Vagina (tissue), 2 donors: ENCODE measurements at regions not wholly inside any gene's neighbourhood (a gene's known extent, or its start where the extent isn't known, plus 50 kb on each side); places are given as distances from the start of the nearest gene placed in this dataset.
"Not testable (repeated sequence)": the region's sequence is repeated elsewhere in the genome, so short reads cannot be mapped to it uniquely, and the experiment has no call there.

Experiments used
- DNase-seq, 2 donors: peaks; one replicate each; pipeline ENCODE4 v3.0.0-alpha.2; 2017; ENCODE audit errors: extremely low spot score in 2 of 2
- H3K27ac ChIP-seq: fragments of 200-600 bp; sonication (generic); one replicate; pipeline ENCODE4 v1.5.1; 2019
- H3K27me3 ChIP-seq: fragments of 200-600 bp; sonication (generic); one replicate; pipeline ENCODE4 v1.5.1; 2019
- H3K36me3 ChIP-seq, 2 donors: fragments of 200-600 bp; sonication (generic); one replicate each; pipeline ENCODE4 v1.5.1; 2017 to 2019
- H3K4me1 ChIP-seq: fragments of 200-600 bp; sonication (generic); one replicate; pipeline ENCODE4 v1.5.1; 2019
- H3K4me3 ChIP-seq, 2 donors: fragments of 200-600 bp; sonication (generic); 1 replicate in 1 of 2; 2 replicates in 1 of 2; pipeline ENCODE4 v1.5.1; 2016 to 2019
- H3K9me3 ChIP-seq: fragments of 200-600 bp; sonication (generic); one replicate; pipeline ENCODE4 v1.5.1; 2019
- POLR2A ChIP-seq, 2 donors: fragments of 450-650 bp; IDR thresholded peaks; one replicate each; pipeline ENCODE4 v1.6.1; 2017; ENCODE audit warnings: antibody characterized with exemption in 2 of 2, mild to moderate bottlenecking in 2 of 2, moderate library complexity in 2 of 2
- POLR2AphosphoS5 ChIP-seq, 2 donors: sonication (generic); formaldehyde crosslinking; IDR thresholded peaks; one replicate each; pipeline ENCODE4 v1.9.0; 2017; ENCODE audit warnings: antibody characterized with exemption in 2 of 2, mild to moderate bottlenecking in 2 of 2, low read depth in 1 of 2; ENCODE audit not compliant: insufficient read depth in 1 of 2
- intact Hi-C: fragments of 100-400 bp; cut with DNase I; formaldehyde crosslinking; loops from one replicate; pipeline ENCODE4 v1.15.1; 2023
- TF ChIP-seq, protein P1 (sequence below), 3 experiments: fragments of 450-650 bp in 2 of 3; fragments of 200-600 bp in 1 of 3; sonication (generic) in 1 of 3; IDR thresholded peaks; one replicate each; pipeline ENCODE4 v1.5.1; 2017 to 2019; ENCODE audit warnings: antibody characterized with exemption in 3 of 3, mild to moderate bottlenecking in 2 of 3, moderate library complexity in 2 of 3

DNA sequence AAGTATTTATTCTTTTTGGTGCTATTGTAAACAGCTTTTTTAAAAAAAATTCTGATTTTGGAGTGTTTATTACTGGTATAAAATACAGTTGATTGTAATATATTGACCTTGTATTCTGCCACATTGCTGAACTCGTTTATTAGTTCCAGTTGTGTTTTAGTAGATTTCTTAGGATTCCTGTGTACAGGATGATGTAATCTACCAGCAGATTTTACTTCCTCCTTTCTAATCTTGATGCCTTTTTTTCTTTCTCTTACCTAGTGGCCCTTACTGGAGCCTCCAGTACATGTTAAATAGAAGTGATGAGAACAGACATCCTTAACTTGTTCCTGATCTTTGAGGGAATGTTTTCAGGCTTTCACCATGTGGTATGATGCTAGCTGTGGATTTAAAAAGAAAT is 70.4 kb upstream of the KY start:
- no peak for TF ChIP-seq POLR2A (IDR thresholded peaks at IDR 0.05)
- intact Hi-C loops, result no loop called here
- no peak for DNase-seq

DNA sequence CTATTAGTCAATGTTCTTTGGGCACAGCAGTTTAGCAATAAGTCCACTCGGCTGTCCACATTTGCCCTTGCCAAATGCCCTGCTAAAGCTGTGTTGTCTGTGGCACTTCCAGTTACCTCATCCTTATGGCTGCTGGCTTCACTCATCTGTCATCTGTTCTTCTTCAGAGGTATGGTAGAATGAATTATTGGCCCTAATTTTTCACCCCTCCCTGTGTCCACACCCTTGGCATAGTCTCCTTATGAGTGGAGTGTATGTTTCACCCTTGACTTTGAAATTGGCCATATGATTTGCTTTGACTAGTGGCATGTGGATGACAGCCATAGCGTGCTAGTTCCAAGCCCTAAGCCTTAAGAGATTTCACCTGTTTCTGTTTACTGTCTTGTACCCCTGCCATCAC is 72.1 kb upstream of the EPHB1 start:
- H3K27me3 ChIP-seq, result no peaks in the 10 kb centered on the region
- TF ChIP-seq POLR2A (IDR thresholded peaks at IDR 0.05), result no peak
- TF ChIP-seq, protein P1, sequence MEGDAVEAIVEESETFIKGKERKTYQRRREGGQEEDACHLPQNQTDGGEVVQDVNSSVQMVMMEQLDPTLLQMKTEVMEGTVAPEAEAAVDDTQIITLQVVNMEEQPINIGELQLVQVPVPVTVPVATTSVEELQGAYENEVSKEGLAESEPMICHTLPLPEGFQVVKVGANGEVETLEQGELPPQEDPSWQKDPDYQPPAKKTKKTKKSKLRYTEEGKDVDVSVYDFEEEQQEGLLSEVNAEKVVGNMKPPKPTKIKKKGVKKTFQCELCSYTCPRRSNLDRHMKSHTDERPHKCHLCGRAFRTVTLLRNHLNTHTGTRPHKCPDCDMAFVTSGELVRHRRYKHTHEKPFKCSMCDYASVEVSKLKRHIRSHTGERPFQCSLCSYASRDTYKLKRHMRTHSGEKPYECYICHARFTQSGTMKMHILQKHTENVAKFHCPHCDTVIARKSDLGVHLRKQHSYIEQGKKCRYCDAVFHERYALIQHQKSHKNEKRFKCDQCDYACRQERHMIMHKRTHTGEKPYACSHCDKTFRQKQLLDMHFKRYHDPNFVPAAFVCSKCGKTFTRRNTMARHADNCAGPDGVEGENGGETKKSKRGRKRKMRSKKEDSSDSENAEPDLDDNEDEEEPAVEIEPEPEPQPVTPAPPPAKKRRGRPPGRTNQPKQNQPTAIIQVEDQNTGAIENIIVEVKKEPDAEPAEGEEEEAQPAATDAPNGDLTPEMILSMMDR (IDR thresholded peaks at IDR 0.05), result no peak
- TF ChIP-seq POLR2AphosphoS5 (IDR thresholded peaks at IDR 0.05; ENCODE audit: insufficient read depth in 1 of 2, low read depth in 1 of 2), result no peak
- no peaks in the 10 kb centered on the region for H3K4me1 ChIP-seq
- no peak overlapping the region for H3K4me3 ChIP-seq
- DNase-seq, result no peak
- no peaks in the 10 kb centered on the region for H3K9me3 ChIP-seq
- H3K36me3 ChIP-seq, result no peaks in the 10 kb centered on the region
- intact Hi-C loops, result no loop called here
- no peak overlapping the region for H3K27ac ChIP-seq

More for the DNA sequence above, 70.4 kb upstream of the KY start:
- Histone ChIP-seq H3K27me3 (no peaks in the 10 kb centered on the region), H3K9me3 (no peaks in the 10 kb centered on the region), H3K4me1 (no peaks in the 10 kb centered on the region), H3K36me3 (no peaks in the 10 kb centered on the region), H3K4me3 (no peak overlapping the region), H3K27ac (no peak overlapping the region)

DNA sequence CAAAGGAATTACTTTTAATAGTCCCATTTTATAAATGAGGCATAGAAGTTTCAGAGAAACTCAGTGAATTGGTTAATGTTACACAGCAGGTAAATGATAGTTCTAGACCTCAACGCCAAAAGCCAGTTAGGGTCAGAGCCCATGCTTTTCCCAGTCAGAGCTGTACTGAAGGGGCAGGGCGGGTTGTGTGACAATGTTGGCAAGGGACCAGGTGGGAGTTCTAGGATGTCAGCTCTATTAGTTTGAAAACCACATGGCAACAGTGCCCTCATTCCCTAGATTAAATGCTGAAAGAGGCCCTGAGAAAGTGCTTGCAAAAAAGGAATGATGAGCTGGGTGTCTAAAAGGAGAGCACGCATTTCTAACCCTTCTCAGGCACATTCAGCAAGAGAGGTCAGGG is 65.4 kb upstream of the EPHB1 start:
- TF ChIP-seq POLR2AphosphoS5 (IDR thresholded peaks at IDR 0.05; ENCODE audit: insufficient read depth in 1 of 2, low read depth in 1 of 2) (no peak), POLR2A (IDR thresholded peaks at IDR 0.05) (no peak)
- DNase-seq, result no peak
- intact Hi-C loops, result no loop called here
- Histone ChIP-seq H3K4me1 (no peaks in the 10 kb centered on the region), H3K9me3 (no peaks in the 10 kb centered on the region), H3K27ac (no peak overlapping the region), H3K36me3 (no peaks in the 10 kb centered on the region), H3K4me3 (no peak overlapping the region), H3K27me3 (no peaks in the 10 kb centered on the region)

DNA sequence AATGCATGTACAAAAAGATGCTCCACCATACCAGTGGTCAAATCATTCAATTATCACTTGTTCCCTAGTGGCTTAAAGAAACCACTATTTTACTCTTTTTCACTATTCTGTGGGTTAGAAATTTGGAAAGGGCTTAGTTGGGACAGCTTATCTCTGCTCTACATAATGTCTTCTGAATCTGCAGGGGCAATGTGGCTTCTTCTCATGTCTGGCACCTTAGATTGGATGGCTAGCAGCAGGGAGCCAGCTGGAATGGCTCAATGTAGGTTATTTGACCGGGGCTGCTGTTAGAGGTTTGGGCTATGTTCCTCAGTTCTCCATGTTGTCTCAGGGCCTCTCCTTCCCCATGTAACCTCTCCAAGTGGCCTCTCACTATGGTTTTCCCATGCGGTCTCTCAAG is 57.5 kb upstream of the EPHB1 start:
- DNase-seq, result no peak

DNA sequence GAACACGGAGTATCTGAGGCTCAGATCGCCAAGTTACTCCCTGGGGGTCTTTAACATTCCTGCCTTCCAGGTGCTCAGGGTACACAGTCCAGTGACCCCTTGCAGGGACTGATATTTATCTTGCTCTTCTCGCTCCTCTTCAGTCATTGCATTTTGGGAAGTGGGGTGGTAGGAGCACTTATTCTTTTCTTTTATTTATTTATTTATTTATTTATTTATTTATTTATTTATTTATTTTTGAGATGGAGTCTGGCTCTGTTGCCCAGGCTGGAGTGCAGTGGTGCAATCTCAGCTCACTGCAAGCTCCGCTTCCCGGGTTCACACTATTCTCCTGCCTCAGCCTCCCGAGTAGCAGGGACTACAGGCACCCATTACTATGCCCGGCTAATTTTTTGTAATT is 55.0 kb upstream of the EPHB1 start:
- H3K27me3 ChIP-seq, H3K9me3 ChIP-seq, H3K4me3 ChIP-seq, H3K27ac ChIP-seq, intact Hi-C loops, H3K36me3 ChIP-seq, H3K4me1 ChIP-seq, DNase-seq: not testable (repeated sequence)

More for the DNA sequence above, 57.5 kb upstream of the EPHB1 start:
- intact Hi-C loops, result no loop called here
- TF ChIP-seq, protein P1 (IDR thresholded peaks at IDR 0.05), result no peak
- no peak for TF ChIP-seq POLR2AphosphoS5 (IDR thresholded peaks at IDR 0.05; ENCODE audit: insufficient read depth in 1 of 2, low read depth in 1 of 2)
- no peak for TF ChIP-seq POLR2A (IDR thresholded peaks at IDR 0.05)
- no peaks in the 10 kb centered on the region for H3K27me3 ChIP-seq
- H3K4me1 ChIP-seq, result no peaks in the 10 kb centered on the region
- H3K4me3 ChIP-seq, result no peak overlapping the region
- H3K9me3 ChIP-seq, result no peaks in the 10 kb centered on the region
- no peaks in the 10 kb centered on the region for H3K36me3 ChIP-seq
- no peak overlapping the region for H3K27ac ChIP-seq

DNA sequence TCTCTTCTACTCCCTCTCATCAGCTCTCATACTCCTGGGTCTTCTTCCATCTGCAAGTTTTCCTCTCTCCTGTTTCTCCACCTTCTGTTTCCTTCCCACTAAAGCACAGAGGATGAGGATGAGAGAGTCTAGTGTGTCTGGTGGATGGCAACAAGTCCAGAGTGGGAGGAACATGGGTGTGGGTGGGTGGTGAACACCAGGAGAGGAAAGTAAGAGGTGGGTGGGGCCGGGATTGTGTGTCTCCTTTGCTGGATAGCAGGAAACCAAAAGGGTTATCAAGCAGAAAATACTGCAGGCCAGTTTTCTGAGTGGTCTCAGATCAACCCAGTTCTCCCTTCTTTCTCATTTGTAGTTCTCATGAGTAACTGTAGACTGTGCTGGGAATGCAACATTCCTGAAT is 52.9 kb upstream of the EPHB1 start:
- Histone ChIP-seq H3K27ac (no peak overlapping the region), H3K27me3 (no peaks in the 10 kb centered on the region), H3K9me3 (no peaks in the 10 kb centered on the region), H3K4me1 (no peaks in the 10 kb centered on the region), H3K36me3 (no peaks in the 10 kb centered on the region), H3K4me3 (no peak overlapping the region)
- intact Hi-C loops, result no loop called here
- TF ChIP-seq POLR2A (IDR thresholded peaks at IDR 0.05), result no peak
- TF ChIP-seq POLR2AphosphoS5 (IDR thresholded peaks at IDR 0.05; ENCODE audit: insufficient read depth in 1 of 2, low read depth in 1 of 2), result no peak
- TF ChIP-seq, protein P1 (IDR thresholded peaks at IDR 0.05), result no peak
- DNase-seq, result no peak

DNA sequence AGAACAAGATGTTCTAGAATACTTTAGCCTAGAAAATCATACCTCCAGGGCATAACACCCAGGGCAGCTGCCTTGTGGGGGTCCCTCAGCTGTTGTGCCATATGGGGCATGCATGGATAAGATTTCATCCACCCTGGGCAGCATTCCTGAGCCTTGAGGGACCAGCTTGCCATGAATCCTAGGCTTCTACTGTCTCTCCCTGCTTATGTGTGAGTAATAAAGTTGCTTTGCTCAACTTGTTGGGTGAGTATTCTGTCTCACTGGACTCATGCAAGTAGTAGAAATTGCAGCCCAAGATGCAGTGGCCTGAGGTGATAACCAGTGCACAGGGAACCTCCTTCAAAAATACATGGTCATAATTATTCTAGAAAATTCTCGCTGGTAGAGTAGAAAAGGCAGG is 52.1 kb upstream of the EPHB1 start:
- Histone ChIP-seq H3K27me3 (no peaks in the 10 kb centered on the region), H3K4me1 (no peaks in the 10 kb centered on the region), H3K27ac (no peak overlapping the region), H3K4me3 (no peak overlapping the region), H3K9me3 (no peaks in the 10 kb centered on the region), H3K36me3 (no peaks in the 10 kb centered on the region)
- intact Hi-C loops, result no loop called here
- DNase-seq, result no peak
- TF ChIP-seq, protein P1 (IDR thresholded peaks at IDR 0.05), result no peak
- TF ChIP-seq POLR2A (IDR thresholded peaks at IDR 0.05), result no peak
- TF ChIP-seq POLR2AphosphoS5 (IDR thresholded peaks at IDR 0.05; ENCODE audit: insufficient read depth in 1 of 2, low read depth in 1 of 2), result no peak
